ENCODE measurements at regions not wholly inside any gene's neighbourhood (a gene's known extent, or its start where the extent isn't known, plus 50 kb on each side); places are given as distances from the start of the nearest gene placed in this dataset.

DNA sequence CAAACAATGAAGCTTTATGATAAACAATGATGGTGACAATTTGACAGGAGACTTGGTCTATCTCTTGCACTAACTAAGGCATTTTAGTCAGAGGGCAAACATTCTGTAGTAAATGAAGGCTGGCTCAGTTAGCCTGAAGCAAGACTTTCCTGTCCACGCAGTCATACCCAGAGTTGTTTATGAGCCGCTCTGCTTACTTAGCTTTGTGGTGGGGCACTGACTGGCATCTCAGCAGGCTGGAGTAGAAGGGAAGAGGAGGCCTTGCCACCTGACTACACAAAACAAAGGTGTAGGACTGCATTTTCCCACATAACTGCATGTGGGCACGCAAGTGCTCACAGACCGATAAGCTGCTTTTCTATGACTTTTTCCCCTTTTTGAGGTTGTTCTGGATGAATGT is 133.7 kb upstream of the EPB41L4A start:
- TF ChIP-seq, protein P1, sequence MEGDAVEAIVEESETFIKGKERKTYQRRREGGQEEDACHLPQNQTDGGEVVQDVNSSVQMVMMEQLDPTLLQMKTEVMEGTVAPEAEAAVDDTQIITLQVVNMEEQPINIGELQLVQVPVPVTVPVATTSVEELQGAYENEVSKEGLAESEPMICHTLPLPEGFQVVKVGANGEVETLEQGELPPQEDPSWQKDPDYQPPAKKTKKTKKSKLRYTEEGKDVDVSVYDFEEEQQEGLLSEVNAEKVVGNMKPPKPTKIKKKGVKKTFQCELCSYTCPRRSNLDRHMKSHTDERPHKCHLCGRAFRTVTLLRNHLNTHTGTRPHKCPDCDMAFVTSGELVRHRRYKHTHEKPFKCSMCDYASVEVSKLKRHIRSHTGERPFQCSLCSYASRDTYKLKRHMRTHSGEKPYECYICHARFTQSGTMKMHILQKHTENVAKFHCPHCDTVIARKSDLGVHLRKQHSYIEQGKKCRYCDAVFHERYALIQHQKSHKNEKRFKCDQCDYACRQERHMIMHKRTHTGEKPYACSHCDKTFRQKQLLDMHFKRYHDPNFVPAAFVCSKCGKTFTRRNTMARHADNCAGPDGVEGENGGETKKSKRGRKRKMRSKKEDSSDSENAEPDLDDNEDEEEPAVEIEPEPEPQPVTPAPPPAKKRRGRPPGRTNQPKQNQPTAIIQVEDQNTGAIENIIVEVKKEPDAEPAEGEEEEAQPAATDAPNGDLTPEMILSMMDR (conservative IDR thresholded peaks at IDR 0.05; ENCODE audit: low read depth, low read length): no peak
- TF ChIP-seq EZH2 (IDR thresholded peaks at IDR 0.05; ENCODE audit: borderline replicate concordance, low read depth, low read length, poor library complexity, severe bottlenecking): no peak

All from A673 (cell line).